GM18502 (cell line): ENCODE measurements at regions not wholly inside any gene's neighbourhood (a gene's known extent, or its start where the extent isn't known, plus 50 kb on each side); places are given as distances from the start of the nearest gene placed in this dataset.
A peak's percentile ranks its signal among the peaks of the same experiment; 100 is the strongest.

Experiments used
- ATAC-seq: cut with Tn5 transposase; IDR thresholded peaks from one replicate; pipeline ENCODE4 v1.9.1; 2021; ENCODE audit warnings: mild to moderate bottlenecking; ENCODE audit not compliant: unreplicated experiment, poor library complexity

DNA sequence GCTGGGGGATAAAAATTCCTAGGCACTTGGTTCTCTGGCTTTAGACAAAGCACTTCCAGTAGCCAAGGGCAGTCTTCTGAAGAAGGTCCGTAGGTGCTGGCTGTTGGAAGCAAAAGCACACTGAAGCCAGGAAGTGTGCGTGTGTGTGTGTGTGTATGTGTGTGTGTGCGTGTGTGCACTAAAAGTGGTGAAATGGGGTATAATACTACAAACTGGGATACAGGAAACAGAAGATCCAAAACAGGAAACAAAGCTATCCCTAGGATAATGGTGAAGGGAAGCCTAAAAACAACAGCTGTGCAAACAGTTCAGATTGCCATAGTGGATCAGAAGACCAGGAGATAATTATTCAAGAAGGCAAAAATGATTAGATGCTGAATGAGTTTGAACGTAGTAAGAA lies 103.4 kb downstream of the IL20RB start:
- no peak for ATAC-seq

GRCh38 chr3:137062250-137062649 lies 104.5 kb downstream of the IL20RB start:
- peak; percentile 94 for ATAC-seq

DNA sequence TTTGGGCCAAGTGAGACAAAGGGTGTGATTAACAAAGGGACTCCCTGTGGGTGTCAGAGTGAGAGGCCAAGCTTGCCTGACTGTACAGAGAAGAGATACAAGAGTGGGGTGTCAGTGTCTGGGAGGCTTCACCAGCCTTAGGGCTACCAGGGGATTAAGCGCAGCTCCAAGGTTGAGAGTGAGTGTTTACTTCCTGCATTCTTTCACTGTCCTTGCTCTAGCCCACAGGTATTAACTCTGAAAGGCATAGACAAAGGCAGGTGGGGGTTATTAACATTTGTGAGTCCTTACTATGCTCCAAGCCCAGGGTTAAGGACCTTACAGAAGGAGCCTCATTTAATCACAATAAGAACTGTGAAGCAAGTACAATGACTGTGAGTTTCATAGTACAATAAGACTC lies 107.6 kb downstream of the IL20RB start:
- no peak for ATAC-seq

GRCh38 chr3:137066092-137066491 lies 108.3 kb downstream of the IL20RB start:
- no peak for ATAC-seq

GRCh38 chr3:137071104-137071503 lies 113.3 kb downstream of the IL20RB start:
- no peak for ATAC-seq

- no peak for ATAC-seq
Observed at GRCh38 chr3:137075020-137075419, 117.2 kb downstream of the IL20RB start.

GRCh38 chr3:137078040-137078439 lies 120.3 kb downstream of the IL20RB start:
- no peak for ATAC-seq

DNA sequence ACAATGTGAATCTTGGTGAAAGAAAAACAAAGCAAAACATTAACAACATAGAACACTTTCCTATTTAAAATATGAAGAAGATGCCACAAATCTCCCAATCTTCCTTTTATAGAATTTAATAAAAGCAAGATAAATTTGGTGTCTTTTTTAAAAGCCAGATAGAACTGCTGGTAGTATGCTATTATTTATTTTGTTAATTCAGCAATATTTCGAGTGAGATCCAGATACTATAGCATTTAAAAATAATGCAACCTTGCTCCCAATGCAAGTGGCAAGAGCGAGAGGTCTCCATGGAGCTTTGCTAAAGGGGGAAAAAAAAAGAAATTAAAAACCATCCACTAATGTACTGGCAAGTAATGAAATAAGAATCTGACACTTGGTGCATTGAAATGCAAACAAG lies 121.8 kb downstream of the IL20RB start:
- ATAC-seq = no peak

DNA sequence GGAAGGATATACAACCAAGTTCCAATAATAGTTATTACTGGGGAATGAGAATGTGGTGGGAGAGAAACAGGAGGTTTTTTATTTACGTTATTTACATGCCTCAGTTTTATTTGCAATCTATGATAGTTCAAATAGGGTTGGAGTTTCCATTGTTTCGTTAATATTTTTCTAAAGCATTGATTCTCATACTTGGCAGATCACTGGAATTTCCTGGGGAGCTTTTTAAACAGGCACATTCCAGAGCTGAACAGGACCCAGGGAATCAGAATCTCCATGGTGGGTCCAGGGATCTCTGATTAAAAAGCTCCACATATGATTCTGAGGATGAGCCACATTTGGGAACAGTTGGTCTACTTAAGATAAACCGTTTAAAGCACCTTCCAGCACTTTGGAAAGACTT lies 123.9 kb downstream of the IL20RB start:
- ATAC-seq = no peak

- no peak for ATAC-seq
Observed at GRCh38 chr3:137082763-137083162, 125.0 kb downstream of the IL20RB start.

GRCh38 chr3:137083332-137083731 lies 125.5 kb downstream of the IL20RB start:
- ATAC-seq = no peak

- no peak for ATAC-seq
Observed at GRCh38 chr3:137084586-137084985, 126.8 kb downstream of the IL20RB start.

DNA sequence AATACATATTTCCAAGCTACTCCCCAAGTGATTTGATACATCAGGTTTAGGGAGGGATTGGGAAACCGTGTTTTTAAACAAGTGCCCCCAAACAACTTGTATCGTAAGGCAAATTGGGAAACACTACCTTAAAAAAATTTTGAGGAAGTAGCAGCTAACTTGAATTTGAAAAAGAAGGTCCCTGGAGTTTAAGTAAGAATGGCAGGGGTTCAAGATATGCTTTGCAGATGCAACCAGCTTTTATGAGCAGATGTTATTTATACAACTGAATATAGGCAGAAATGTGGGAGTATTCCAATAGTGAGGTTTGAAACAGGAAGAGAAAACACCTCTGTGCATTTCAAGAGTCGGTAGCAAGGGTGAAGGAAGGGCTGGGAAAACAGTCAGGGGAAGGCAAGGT lies 139.6 kb downstream of the IL20RB start:
- no peak for ATAC-seq

- ATAC-seq = no peak
Observed at GRCh38 chr3:137097852-137098251, 140.1 kb downstream of the IL20RB start.

DNA sequence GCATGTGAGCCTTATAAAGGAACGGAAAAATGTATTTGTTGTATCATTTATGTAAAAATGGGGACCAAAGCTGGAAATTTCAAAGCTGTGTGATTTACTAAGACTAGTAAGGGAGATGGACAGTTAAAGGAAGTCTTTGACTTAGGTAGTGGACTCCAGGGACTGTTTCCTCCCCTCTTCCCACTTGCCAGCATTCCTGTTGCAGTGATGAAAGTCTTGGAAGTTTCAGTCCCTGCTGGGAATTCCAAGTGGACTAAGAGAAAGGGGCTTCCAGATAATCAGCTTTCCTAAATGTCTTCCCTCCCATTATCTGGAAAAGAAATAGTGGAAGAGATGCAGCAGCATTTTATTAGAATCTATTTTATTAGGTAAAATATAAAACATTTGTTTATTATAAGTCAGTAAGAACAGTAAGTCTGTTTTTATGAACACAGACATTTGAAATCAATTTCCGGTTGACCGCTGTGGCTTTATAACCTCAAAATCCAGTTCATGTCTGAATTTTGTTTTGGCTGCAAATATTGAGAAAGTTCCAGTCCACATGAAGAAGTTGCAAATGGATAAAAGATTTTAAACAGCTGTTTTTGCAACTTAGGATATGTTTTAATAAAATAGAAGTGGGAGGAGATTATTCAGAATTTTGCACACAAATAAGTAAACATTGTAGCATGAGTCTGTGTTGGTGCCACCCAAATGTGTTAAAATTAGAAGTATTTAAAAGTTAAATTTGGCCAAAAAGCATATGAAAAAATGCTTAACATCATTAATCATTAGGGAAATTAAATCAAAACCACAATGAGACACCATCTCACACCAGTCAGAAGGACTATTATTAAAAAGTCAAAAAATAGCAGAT lies 141.8 kb downstream of the IL20RB start:
- no peak for ATAC-seq

DNA sequence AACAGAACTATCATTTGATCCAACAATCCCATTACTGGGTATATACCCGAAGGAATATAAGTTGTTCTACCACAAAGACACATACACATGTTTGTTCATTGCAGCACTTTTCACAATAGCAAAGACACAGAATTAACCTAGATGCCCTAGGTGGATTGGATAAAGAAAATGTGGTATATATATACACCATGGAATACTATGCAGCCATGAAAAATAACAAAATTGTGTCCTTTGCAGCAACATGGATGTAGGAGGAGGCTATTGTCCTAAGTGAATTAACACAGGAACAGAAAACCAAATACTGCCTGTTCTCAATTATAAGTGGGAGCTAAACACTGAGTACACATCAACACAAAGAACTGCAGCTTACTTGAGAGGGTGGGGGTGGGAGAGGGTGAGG lies 142.5 kb downstream of the IL20RB start:
- ATAC-seq = no peak

- no peak for ATAC-seq
Observed at GRCh38 chr3:137103739-137104138, 146.0 kb downstream of the IL20RB start.

GRCh38 chr3:137105277-137105977 lies 147.6 kb downstream of the IL20RB start:
- ATAC-seq = peak; percentile 72

DNA sequence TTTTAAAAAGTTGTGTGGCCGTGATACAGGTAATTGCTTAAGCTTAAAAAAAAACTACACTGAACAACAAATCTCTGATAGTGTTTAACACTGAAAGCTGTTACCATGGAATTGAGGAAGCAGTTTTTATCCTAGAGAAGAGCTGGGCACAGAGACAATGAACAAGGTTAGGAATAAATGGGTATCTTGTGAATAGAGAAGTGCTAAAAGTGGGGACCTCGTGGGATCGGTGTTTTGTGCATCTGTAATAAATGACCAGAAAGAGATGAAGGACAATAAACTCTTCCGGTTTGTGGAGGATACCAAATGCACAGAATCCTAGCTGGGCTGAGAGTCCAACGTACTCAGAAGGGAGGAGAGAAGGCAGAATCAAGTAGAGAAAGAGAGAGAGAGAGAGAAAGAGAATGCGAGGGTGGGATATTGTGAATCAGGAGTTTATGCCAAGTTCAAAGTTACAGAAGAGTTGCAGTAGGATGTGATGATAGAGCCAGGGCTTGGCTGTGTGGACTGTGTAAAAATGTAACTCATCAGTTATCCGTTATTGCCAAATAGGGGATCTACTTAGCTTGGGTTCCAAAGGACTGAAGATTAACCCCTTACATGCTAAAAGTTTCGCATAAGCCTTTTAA lies 148.9 kb downstream of the IL20RB start:
- ATAC-seq = no peak

DNA sequence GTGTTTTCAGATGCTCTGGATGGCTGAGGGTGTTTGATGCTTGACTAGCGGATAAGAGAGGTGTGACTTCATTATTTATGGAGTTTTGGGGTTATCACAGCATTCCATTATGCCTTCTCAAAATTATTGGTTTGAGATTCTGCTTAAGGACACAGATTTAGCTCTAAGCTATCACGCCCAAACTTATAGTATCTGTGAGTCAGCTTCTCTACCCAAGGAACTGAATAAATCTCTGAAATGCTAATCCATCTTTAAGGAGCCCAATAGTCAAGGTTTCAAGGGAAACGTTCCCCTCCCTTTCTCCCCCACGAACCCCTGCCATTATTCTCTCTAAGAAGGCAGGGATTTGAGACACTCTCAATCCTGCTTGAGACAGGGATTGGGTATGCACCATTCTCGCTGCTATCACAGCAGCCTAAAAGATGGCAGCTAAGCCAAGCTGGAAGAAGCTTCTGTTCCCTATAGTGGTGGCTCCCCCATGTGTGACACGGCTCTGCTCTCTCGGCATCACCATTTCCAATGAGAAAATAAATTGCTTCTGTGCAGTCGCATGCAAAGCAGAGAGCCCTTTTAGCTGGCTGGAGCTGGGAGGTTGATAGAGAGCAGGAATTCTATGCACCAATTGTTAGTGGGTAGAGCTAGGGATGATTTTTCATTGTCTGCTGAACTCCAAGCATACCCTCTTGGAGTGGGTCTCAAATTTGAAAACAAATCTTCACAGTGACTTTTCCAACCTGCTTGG lies 151.1 kb downstream of the IL20RB start:
- no peak for ATAC-seq
